ENCODE measurements at regions not wholly inside any gene's neighbourhood (a gene's known extent, or its start where the extent isn't known, plus 50 kb on each side); places are given as distances from the start of the nearest gene placed in this dataset.
"Not testable (repeated sequence)": the region's sequence is repeated elsewhere in the genome, so short reads cannot be mapped to it uniquely, and the experiment has no call there.

- H3K36me3 ChIP-seq = no peaks in the 10 kb centered on the region
- H3K4me1 ChIP-seq (ENCODE audit: low read depth) = no peaks in the 10 kb centered on the region
- no peak for TF ChIP-seq CTCF (IDR thresholded peaks at IDR 0.05; ENCODE audit: low read depth, low read length)
Observed at GRCh38 chr13:28573595-28574373, 78.9 kb upstream of the FLT1 start.

GRCh38 chr13:28572871-28573270, 77.9 kb upstream of the FLT1 start:
- Histone ChIP-seq H3K4me1 (ENCODE audit: low read depth) (peaks cover 4% of the 10 kb centered on the region), H3K36me3 (no peaks in the 10 kb centered on the region), H3K27me3 (peaks cover 3% of the 10 kb centered on the region), H3K4me3 (no peak overlapping the region), H3K27ac (no peak overlapping the region), H3K9me3 (ENCODE audit: low read depth) (no peaks in the 10 kb centered on the region)
- DNase-seq (ENCODE audit: low read depth in 1 of 2, low spot score in 1 of 2) = no peak
- no peak for TF ChIP-seq CTCF (IDR thresholded peaks at IDR 0.05; ENCODE audit: low read depth, low read length)

More at GRCh38 chr13:28573595-28574373, 78.9 kb upstream of the FLT1 start:
- Histone ChIP-seq H3K27me3 (peaks cover 3% of the 10 kb centered on the region), H3K9me3 (ENCODE audit: low read depth) (no peaks in the 10 kb centered on the region), H3K4me3 (no peak overlapping the region), H3K27ac (no peak overlapping the region)
- DNase-seq (ENCODE audit: low read depth in 1 of 2, low spot score in 1 of 2) = no peak

GRCh38 chr13:28570356-28570755, 75.4 kb upstream of the FLT1 start:
- H3K4me1 ChIP-seq (ENCODE audit: low read depth); H3K27me3 ChIP-seq; H3K27ac ChIP-seq; H3K9me3 ChIP-seq (ENCODE audit: low read depth); H3K4me3 ChIP-seq; DNase-seq (ENCODE audit: low read depth in 1 of 2, low spot score in 1 of 2); H3K36me3 ChIP-seq: not testable (repeated sequence)

GRCh38 chr13:28569886-28570285, 75.0 kb upstream of the FLT1 start:
- H3K27me3 ChIP-seq = no peaks in the 10 kb centered on the region
- peaks cover 4% of the 10 kb centered on the region for H3K4me1 ChIP-seq (ENCODE audit: low read depth)
- no peaks in the 10 kb centered on the region for H3K9me3 ChIP-seq (ENCODE audit: low read depth)
- H3K27ac ChIP-seq = no peak overlapping the region
- no peak for TF ChIP-seq CTCF (IDR thresholded peaks at IDR 0.05; ENCODE audit: low read depth, low read length)
- no peak for DNase-seq (ENCODE audit: low read depth in 1 of 2, low spot score in 1 of 2)
- H3K36me3 ChIP-seq = no peaks in the 10 kb centered on the region
- no peak overlapping the region for H3K4me3 ChIP-seq

- DNase-seq (ENCODE audit: low read depth in 1 of 2, low spot score in 1 of 2) = peak; percentile 55 to 90
Observed at GRCh38 chr13:28568286-28568685, 73.4 kb upstream of the FLT1 start.

More at GRCh38 chr13:28568286-28568685, 73.4 kb upstream of the FLT1 start:
- Histone ChIP-seq H3K27ac (no peak overlapping the region), H3K36me3 (no peaks in the 10 kb centered on the region), H3K9me3 (ENCODE audit: low read depth) (no peaks in the 10 kb centered on the region), H3K4me3 (no peak overlapping the region), H3K27me3 (no peaks in the 10 kb centered on the region), H3K4me1 (ENCODE audit: low read depth) (peaks cover 4% of the 10 kb centered on the region)
- TF ChIP-seq CTCF (IDR thresholded peaks at IDR 0.05; ENCODE audit: low read depth, low read length) = no peak

Measured in cardiac muscle cell (in vitro differentiated cells and primary cell).